ENCODE measurements at regions not wholly inside any gene's neighbourhood (a gene's known extent, or its start where the extent isn't known, plus 50 kb on each side); places are given as distances from the start of the nearest gene placed in this dataset.

DNA sequence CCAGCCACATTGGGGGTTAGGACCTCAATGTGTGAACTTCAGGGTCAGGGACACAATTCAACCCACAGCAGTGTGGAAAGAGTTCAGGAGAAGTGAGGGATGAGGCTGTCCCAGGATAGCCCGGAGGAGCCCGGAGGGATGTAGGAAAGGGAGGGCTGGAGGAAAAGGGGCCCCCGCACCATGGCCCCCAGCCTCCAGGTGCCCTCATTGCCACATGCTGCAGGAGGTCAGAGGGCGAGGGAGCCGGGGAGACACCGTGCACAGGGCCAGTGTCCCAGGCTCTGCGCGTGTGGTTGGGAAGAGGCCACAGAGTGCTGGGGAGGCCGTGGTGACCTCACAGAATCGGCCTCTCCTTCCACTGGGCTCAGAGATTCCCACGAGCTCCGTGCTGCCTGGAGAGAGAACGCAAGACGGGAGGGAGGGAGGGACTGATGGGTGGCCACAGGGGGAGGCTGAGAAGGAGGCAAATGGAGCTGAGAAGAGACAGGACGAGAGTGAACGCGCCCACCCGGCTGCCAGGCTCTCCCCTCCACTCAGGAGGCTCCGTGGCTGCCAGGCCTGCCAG, 215.1 kb downstream of the DLL1 start:
- Mint-ChIP-seq H3K27ac (no peak overlapping the region), H3K9me3 (peaks cover 0 to 6% (median 0%) of the 10 kb centered on the region in 7 donors), H3K4me1 (peaks cover 0 to 2% (median 0%) of the 10 kb centered on the region in 4 donors), H3K27me3 (peaks cover 8% of the 10 kb centered on the region), H3K4me3 (no peak overlapping the region), H3K36me3 (no peaks in the 10 kb centered on the region)
- no peaks in the 10 kb centered on the region for H3K27me3 ChIP-seq (ENCODE audit: control insufficient read depth, insufficient read depth, low read length)
- no peaks in the 10 kb centered on the region for H3K36me3 ChIP-seq (ENCODE audit: control insufficient read depth, insufficient read depth, low read length)
- ATAC-seq (ENCODE audit: low read depth in 2 of 2) (no peak), DNase-seq (no peak)
- H3K4me3 ChIP-seq (ENCODE audit: low read depth, low read length): no peak overlapping the region
- H3K9me3 ChIP-seq (ENCODE audit: control insufficient read depth in 2 of 2, low read length in 2 of 2): no peaks in the 10 kb centered on the region
- H3K27ac ChIP-seq (ENCODE audit: insufficient read depth, low read length, poor library complexity, severe bottlenecking): no peak overlapping the region
- no peaks in the 10 kb centered on the region for H3K4me1 ChIP-seq (ENCODE audit: control insufficient read depth, insufficient read depth, low read length, poor library complexity, severe bottlenecking)

GRCh38 chr6:170074907-170075306, 216.0 kb downstream of the DLL1 start:
- Histone ChIP-seq H3K27me3 (ENCODE audit: control insufficient read depth, insufficient read depth, low read length) (no peaks in the 10 kb centered on the region), H3K9me3 (ENCODE audit: control insufficient read depth in 2 of 2, low read length in 2 of 2) (no peaks in the 10 kb centered on the region), H3K36me3 (ENCODE audit: control insufficient read depth, insufficient read depth, low read length) (no peaks in the 10 kb centered on the region), H3K4me1 (ENCODE audit: control insufficient read depth, insufficient read depth, low read length, poor library complexity, severe bottlenecking) (no peaks in the 10 kb centered on the region), H3K4me3 (ENCODE audit: low read depth, low read length) (no peak overlapping the region), H3K27ac (ENCODE audit: insufficient read depth, low read length, poor library complexity, severe bottlenecking) (no peak overlapping the region)
- Mint-ChIP-seq H3K4me1 (peaks cover 0 to 2% (median 0%) of the 10 kb centered on the region in 4 donors), H3K27ac (no peak overlapping the region), H3K27me3 (peaks cover 8% of the 10 kb centered on the region), H3K9me3 (peaks cover 0 to 9% (median 5%) of the 10 kb centered on the region in 7 donors), H3K4me3 (no peak overlapping the region), H3K36me3 (no peaks in the 10 kb centered on the region)
- no peak for DNase-seq
- no peak for ATAC-seq (ENCODE audit: low read depth in 2 of 2)

- no peak overlapping the region for H3K27ac Mint-ChIP-seq
- no peaks in the 10 kb centered on the region for H3K36me3 ChIP-seq (ENCODE audit: control insufficient read depth, insufficient read depth, low read length)
- no peaks in the 10 kb centered on the region for H3K4me1 ChIP-seq (ENCODE audit: control insufficient read depth, insufficient read depth, low read length, poor library complexity, severe bottlenecking)
- H3K4me3 ChIP-seq (ENCODE audit: low read depth, low read length): no peak overlapping the region
- no peak overlapping the region for H3K27ac ChIP-seq (ENCODE audit: insufficient read depth, low read length, poor library complexity, severe bottlenecking)
- H3K9me3 Mint-ChIP-seq: peaks cover 0 to 13% (median 5%) of the 10 kb centered on the region in 7 donors
- no peaks in the 10 kb centered on the region for H3K9me3 ChIP-seq (ENCODE audit: control insufficient read depth in 2 of 2, low read length in 2 of 2)
- no peak overlapping the region for H3K4me3 Mint-ChIP-seq
- no peaks in the 10 kb centered on the region for H3K27me3 ChIP-seq (ENCODE audit: control insufficient read depth, insufficient read depth, low read length)
- ATAC-seq (ENCODE audit: low read depth in 2 of 2) (no peak), DNase-seq (no peak)
- H3K4me1 Mint-ChIP-seq: peaks cover 0 to 2% (median 0%) of the 10 kb centered on the region in 4 donors
- H3K27me3 Mint-ChIP-seq: peaks cover 9% of the 10 kb centered on the region
- H3K36me3 Mint-ChIP-seq: no peaks in the 10 kb centered on the region
Observed at GRCh38 chr6:170074435-170074834, 216.4 kb downstream of the DLL1 start.

DNA sequence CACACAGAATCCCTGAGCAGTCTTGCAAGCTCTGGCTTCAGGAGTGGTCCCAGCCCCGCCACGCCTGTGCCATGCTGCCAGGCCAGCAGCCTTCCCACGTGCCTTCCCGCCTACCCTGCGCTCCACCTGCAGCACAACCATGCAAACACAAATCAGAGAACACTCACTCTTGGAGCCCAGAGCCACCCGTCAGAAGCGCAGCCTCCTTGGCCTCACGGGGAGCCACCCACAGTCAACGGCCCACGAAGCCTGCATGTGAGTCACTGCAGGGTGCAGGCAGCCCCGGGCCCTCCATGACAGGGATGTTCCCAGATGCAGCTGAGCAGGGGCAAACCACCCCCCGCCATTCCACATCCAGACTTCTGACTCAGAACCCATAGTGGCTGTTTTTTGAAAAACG, 217.0 kb downstream of the DLL1 start:
- Mint-ChIP-seq H3K4me3 (no peak overlapping the region), H3K36me3 (no peaks in the 10 kb centered on the region), H3K27ac (no peak overlapping the region), H3K27me3 (peaks cover 15% of the 10 kb centered on the region), H3K9me3 (peaks cover 0 to 12% (median 5%) of the 10 kb centered on the region in 7 donors), H3K4me1 (no peaks in the 10 kb centered on the region)
- Histone ChIP-seq H3K9me3 (ENCODE audit: control insufficient read depth in 2 of 2, low read length in 2 of 2) (no peaks in the 10 kb centered on the region), H3K27me3 (ENCODE audit: control insufficient read depth, insufficient read depth, low read length) (no peaks in the 10 kb centered on the region), H3K4me3 (ENCODE audit: low read depth, low read length) (no peak overlapping the region), H3K4me1 (ENCODE audit: control insufficient read depth, insufficient read depth, low read length, poor library complexity, severe bottlenecking) (no peaks in the 10 kb centered on the region), H3K36me3 (ENCODE audit: control insufficient read depth, insufficient read depth, low read length) (no peaks in the 10 kb centered on the region), H3K27ac (ENCODE audit: insufficient read depth, low read length, poor library complexity, severe bottlenecking) (no peak overlapping the region)
- no peak for DNase-seq
- ATAC-seq (ENCODE audit: low read depth in 2 of 2): no peak

DNA sequence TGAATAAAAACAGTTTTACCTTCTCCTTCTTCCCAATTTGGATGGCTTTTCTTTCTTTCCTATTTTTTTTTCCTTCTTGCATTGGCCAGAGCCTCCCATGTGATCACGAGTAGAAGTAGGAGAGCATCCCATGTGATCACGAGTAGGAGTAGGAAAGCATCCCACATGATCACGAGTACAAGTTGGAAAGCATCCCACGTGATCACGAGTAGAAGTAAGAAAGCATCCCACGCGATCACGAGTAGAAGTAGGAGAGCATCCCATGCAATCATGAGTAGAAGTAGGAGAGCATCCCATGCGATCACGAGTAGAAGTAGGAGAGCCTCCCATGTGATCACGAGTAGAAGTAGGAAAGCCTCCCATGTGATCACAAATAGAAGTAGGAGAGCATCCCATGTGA, 218.6 kb downstream of the DLL1 start:
- H3K4me3 Mint-ChIP-seq: no peak overlapping the region

DNA sequence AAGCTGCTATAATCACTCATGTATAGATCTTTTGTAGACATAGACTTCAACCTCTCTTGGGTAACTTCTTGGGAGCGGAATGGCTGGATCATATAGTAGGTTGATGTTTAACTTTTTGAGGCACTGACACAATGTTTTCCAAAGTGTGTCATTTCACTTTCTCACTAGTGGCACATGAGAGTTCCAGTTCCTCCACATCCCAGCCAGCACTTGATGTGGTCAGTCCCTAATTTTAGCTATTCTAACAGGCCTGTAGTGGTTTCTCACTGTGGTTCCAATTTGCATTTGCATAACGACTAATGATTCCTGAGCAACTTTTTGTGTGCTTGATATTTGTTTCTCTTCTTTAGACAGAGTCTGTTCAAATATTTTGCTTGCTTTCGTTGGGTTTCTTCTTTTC, 221.3 kb downstream of the DLL1 start:
- Mint-ChIP-seq H3K4me1 (no peaks in the 10 kb centered on the region), H3K4me3 (no peak overlapping the region), H3K27ac (no peak overlapping the region), H3K9me3 (peaks cover 0 to 12% (median 5%) of the 10 kb centered on the region in 7 donors), H3K36me3 (no peaks in the 10 kb centered on the region), H3K27me3 (peaks cover 17% of the 10 kb centered on the region)
- H3K27ac ChIP-seq (ENCODE audit: insufficient read depth, low read length, poor library complexity, severe bottlenecking): no peak overlapping the region
- H3K27me3 ChIP-seq (ENCODE audit: control insufficient read depth, insufficient read depth, low read length): no peaks in the 10 kb centered on the region
- H3K4me3 ChIP-seq (ENCODE audit: low read depth, low read length): no peak overlapping the region
- DNase-seq (no peak), ATAC-seq (ENCODE audit: low read depth in 2 of 2) (no peak)
- no peaks in the 10 kb centered on the region for H3K4me1 ChIP-seq (ENCODE audit: control insufficient read depth, insufficient read depth, low read length, poor library complexity, severe bottlenecking)
- H3K9me3 ChIP-seq (ENCODE audit: control insufficient read depth in 2 of 2, low read length in 2 of 2): no peaks in the 10 kb centered on the region
- H3K36me3 ChIP-seq (ENCODE audit: control insufficient read depth, insufficient read depth, low read length): no peaks in the 10 kb centered on the region

More for the DNA sequence above, 218.6 kb downstream of the DLL1 start:
- H3K36me3 ChIP-seq (ENCODE audit: control insufficient read depth, insufficient read depth, low read length): no peaks in the 10 kb centered on the region
- no peaks in the 10 kb centered on the region for H3K27me3 ChIP-seq (ENCODE audit: control insufficient read depth, insufficient read depth, low read length)
- ATAC-seq (ENCODE audit: low read depth in 2 of 2) (no peak), DNase-seq (no peak)
- Mint-ChIP-seq H3K27me3 (peaks cover 17% of the 10 kb centered on the region), H3K4me1 (no peaks in the 10 kb centered on the region), H3K36me3 (no peaks in the 10 kb centered on the region), H3K9me3 (peaks cover 0 to 12% (median 5%) of the 10 kb centered on the region in 7 donors), H3K27ac (no peak overlapping the region)
- H3K4me3 ChIP-seq (ENCODE audit: low read depth, low read length): no peak overlapping the region
- no peaks in the 10 kb centered on the region for H3K4me1 ChIP-seq (ENCODE audit: control insufficient read depth, insufficient read depth, low read length, poor library complexity, severe bottlenecking)
- H3K27ac ChIP-seq (ENCODE audit: insufficient read depth, low read length, poor library complexity, severe bottlenecking): no peak overlapping the region
- H3K9me3 ChIP-seq (ENCODE audit: control insufficient read depth in 2 of 2, low read length in 2 of 2): no peaks in the 10 kb centered on the region

GRCh38 chr6:170068496-170068895, 222.4 kb downstream of the DLL1 start:
- Histone ChIP-seq H3K4me3 (ENCODE audit: low read depth, low read length) (no peak overlapping the region), H3K4me1 (ENCODE audit: control insufficient read depth, insufficient read depth, low read length, poor library complexity, severe bottlenecking) (no peaks in the 10 kb centered on the region), H3K27me3 (ENCODE audit: control insufficient read depth, insufficient read depth, low read length) (no peaks in the 10 kb centered on the region), H3K27ac (ENCODE audit: insufficient read depth, low read length, poor library complexity, severe bottlenecking) (no peak overlapping the region), H3K9me3 (ENCODE audit: control insufficient read depth in 2 of 2, low read length in 2 of 2) (no peaks in the 10 kb centered on the region), H3K36me3 (ENCODE audit: control insufficient read depth, insufficient read depth, low read length) (no peaks in the 10 kb centered on the region)
- Mint-ChIP-seq H3K9me3 (peaks cover 0 to 12% (median 5%) of the 10 kb centered on the region in 7 donors), H3K27me3 (peaks cover 14% of the 10 kb centered on the region), H3K4me3 (no peak overlapping the region), H3K36me3 (no peaks in the 10 kb centered on the region), H3K27ac (no peak overlapping the region), H3K4me1 (no peaks in the 10 kb centered on the region)
- ATAC-seq (ENCODE audit: low read depth in 2 of 2): no peak
- no peak for DNase-seq

DNA sequence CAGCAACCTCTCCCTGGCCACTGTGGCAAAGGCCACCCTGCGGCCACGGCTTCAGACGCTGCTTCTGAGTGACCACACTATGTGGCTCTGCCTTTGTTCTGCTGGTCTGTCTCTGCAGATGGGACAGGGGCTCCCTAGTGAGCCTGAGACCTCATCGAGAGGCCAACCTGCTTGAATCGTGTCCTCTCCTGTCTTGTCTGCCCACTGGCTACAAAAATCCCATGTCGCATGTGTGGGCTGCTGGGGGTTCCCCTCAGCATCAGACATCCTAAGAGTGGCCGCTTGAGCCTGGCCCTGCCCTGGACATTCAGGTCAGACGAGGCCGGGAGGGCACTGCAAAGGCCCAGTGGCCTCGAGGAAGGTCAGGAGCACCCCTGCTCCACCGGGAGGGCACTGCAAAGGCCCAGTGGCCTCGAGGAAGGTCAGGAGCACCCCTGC, 222.9 kb downstream of the DLL1 start:
- H3K36me3 ChIP-seq (ENCODE audit: control insufficient read depth, insufficient read depth, low read length): no peaks in the 10 kb centered on the region
- ATAC-seq (ENCODE audit: low read depth in 2 of 2) (no peak), DNase-seq (no peak)
- Mint-ChIP-seq H3K9me3 (peaks cover 0 to 12% (median 3%) of the 10 kb centered on the region in 7 donors), H3K27me3 (peaks cover 14% of the 10 kb centered on the region), H3K27ac (no peak overlapping the region), H3K36me3 (no peaks in the 10 kb centered on the region), H3K4me3 (no peak overlapping the region), H3K4me1 (no peaks in the 10 kb centered on the region)
- H3K4me3 ChIP-seq (ENCODE audit: low read depth, low read length): no peak overlapping the region
- H3K27ac ChIP-seq (ENCODE audit: insufficient read depth, low read length, poor library complexity, severe bottlenecking): no peak overlapping the region
- no peaks in the 10 kb centered on the region for H3K27me3 ChIP-seq (ENCODE audit: control insufficient read depth, insufficient read depth, low read length)
- H3K4me1 ChIP-seq (ENCODE audit: control insufficient read depth, insufficient read depth, low read length, poor library complexity, severe bottlenecking): no peaks in the 10 kb centered on the region
- no peaks in the 10 kb centered on the region for H3K9me3 ChIP-seq (ENCODE audit: control insufficient read depth in 2 of 2, low read length in 2 of 2)
